ENCODE measurements at regions not wholly inside any gene's neighbourhood (a gene's known extent, or its start where the extent isn't known, plus 50 kb on each side); places are given as distances from the start of the nearest gene placed in this dataset.

DNA sequence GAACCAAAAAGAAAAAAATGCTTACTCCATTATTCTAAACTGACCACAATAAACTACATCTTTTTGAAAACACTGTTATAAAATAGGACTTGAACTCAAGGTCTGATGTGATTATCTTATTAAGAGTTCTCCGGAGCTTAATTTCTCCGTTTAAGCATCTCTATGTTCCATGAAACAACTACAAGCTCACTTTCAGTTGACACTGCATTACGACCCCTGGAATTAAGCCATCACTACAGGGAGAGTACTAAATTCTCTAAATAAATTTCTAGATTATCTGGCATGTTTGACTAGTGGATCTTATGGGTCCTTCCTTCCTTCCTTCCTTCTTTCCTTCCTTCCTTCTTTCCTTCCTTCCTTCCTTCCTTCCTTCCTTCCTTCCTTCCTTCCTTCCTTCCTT is 249.0 kb downstream of the IKZF2 start:
- no peak for TF ChIP-seq CTCF (IDR thresholded peaks at IDR 0.05; ENCODE audit: borderline replicate concordance, control extremely low read depth, extremely low read depth, insufficient read depth, missing control alignments)
- in situ Hi-C loops (cut with MboI; ENCODE audit: low sequenced_read_pairs, unreplicated experiment): no loop called here
- DNase-seq (ENCODE audit: low spot score): no peak

- in situ Hi-C loops (cut with MboI; ENCODE audit: low sequenced_read_pairs, unreplicated experiment): no loop called here
- TF ChIP-seq CTCF (IDR thresholded peaks at IDR 0.05; ENCODE audit: borderline replicate concordance, control extremely low read depth, extremely low read depth, insufficient read depth, missing control alignments): no peak
- DNase-seq (ENCODE audit: low spot score): no peak
Measured at GRCh38 chr2:212901604-212902275, 249.7 kb downstream of the IKZF2 start.

DNA sequence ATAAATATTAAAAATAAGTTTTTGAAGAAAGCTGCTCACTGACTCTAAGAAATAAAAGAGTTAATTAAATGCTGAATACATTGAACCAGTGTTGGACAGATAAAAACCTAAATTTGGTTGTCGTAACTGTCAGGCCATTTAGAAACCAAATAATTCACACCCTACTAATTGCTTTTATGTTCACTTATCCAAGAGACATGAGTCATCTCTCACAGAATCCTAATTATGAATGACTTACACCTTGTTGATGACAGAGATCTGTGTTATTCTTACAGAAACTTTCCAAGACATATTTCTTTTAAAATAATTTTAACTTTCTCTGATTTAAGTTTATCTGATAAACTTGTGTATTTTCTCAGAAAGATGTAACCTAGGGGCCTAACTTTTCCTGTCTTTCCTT is 250.7 kb downstream of the IKZF2 start:
- in situ Hi-C loops (cut with MboI; ENCODE audit: low sequenced_read_pairs, unreplicated experiment): no loop called here
- TF ChIP-seq CTCF (IDR thresholded peaks at IDR 0.05; ENCODE audit: borderline replicate concordance, control extremely low read depth, extremely low read depth, insufficient read depth, missing control alignments): no peak
- no peak for DNase-seq (ENCODE audit: low spot score)

DNA sequence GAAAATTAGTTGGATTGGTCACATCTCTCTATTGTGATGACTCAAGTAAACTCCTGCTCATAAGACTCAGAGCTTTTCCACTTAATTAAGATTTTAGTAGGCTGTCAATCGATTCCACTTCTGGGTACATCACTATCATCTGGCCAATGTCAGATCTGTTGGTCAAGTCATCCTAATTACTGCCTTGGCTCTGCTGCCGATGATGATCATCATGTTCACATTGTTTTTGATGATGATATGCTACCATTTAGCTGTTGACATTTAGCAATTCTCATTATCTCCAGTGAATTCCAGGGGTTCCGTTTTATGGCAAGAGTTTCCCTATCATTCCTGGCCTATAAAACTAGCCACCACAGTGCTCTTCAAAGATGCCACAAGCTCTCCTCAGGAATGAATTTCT is 253.4 kb downstream of the IKZF2 start:
- no peak for TF ChIP-seq CTCF (IDR thresholded peaks at IDR 0.05; ENCODE audit: borderline replicate concordance, control extremely low read depth, extremely low read depth, insufficient read depth, missing control alignments)
- DNase-seq (ENCODE audit: low spot score): no peak
- in situ Hi-C loops (cut with MboI; ENCODE audit: low sequenced_read_pairs, unreplicated experiment): no loop called here

DNA sequence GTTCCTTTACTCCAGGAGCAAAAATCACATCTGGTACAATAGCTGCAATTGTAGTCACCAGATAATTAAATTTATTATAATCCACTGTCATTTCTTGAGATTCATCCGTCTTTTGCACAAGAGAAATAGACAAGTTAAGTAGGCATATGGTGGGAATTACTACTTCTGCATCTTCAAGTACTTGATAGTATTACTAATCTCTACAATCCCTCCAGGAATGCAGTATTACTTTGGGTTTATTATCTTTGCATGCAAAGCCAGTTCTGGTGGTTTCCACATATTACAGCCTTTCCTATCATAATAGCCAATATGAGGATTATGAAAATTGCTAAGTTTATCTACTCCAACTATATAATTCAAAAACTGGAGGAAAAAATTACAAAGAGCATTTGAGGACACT is 254.1 kb downstream of the IKZF2 start:
- TF ChIP-seq CTCF (IDR thresholded peaks at IDR 0.05; ENCODE audit: borderline replicate concordance, control extremely low read depth, extremely low read depth, insufficient read depth, missing control alignments): no peak
- DNase-seq (ENCODE audit: low spot score): no peak
- in situ Hi-C loops (cut with MboI; ENCODE audit: low sequenced_read_pairs, unreplicated experiment): no loop called here

- no peak for DNase-seq (ENCODE audit: low spot score)
- in situ Hi-C loops (cut with MboI; ENCODE audit: low sequenced_read_pairs, unreplicated experiment): no loop called here
- TF ChIP-seq CTCF (IDR thresholded peaks at IDR 0.05; ENCODE audit: borderline replicate concordance, control extremely low read depth, extremely low read depth, insufficient read depth, missing control alignments): no peak
Measured at GRCh38 chr2:212894026-212894425, 257.4 kb downstream of the IKZF2 start.
